A673 (cell line): ENCODE measurements at regions not wholly inside any gene's neighbourhood (a gene's known extent, or its start where the extent isn't known, plus 50 kb on each side); places are given as distances from the start of the nearest gene placed in this dataset.
"Not testable (repeated sequence)": the region's sequence is repeated elsewhere in the genome, so short reads cannot be mapped to it uniquely, and the experiment has no call there.

Source experiments
- BruUV-seq: library from RNA; stranded (reverse); fragments of 400-500 nt; replicated peaks from 2 replicates; lab custom pipeline; 2021; lab: Mats Ljungman, UMichigan
- CTCF ChIA-PET: fragments of 300-600 bp; sonication (Branson Sonifier 250); formaldehyde crosslinking; loops from one replicate; lab custom pipeline; 2022; ENCODE audit warnings: antibody characterized with exemption; lab: Charles Lee
- POLR2A ChIA-PET: fragments of 300-600 bp; sonication (Branson Sonifier 250); formaldehyde crosslinking; loops from one replicate; lab custom pipeline; 2022; ENCODE audit warnings: antibody characterized with exemption; ENCODE audit not compliant: low non-redundant PET; lab: Charles Lee
- DNase-seq: peaks from one replicate; pipeline ENCODE4 v3.0.0-alpha.2; 2015; ENCODE audit warnings: low spot score
- H3K27ac ChIP-seq: fragments of 200-600 bp; sonication (generic); 2 replicates; pipeline ENCODE4 v1.5.1; 2016; ENCODE audit warnings: mixed run types, low read depth, mild to moderate bottlenecking, mixed read lengths, antibody characterized with exemption, low read length; ENCODE audit not compliant: poor library complexity, severe bottlenecking
- H3K27me3 ChIP-seq: fragments of 200-600 bp; sonication (generic); replicated peaks from 2 replicates; pipeline ENCODE4 v1.6.1; 2017; ENCODE audit warnings: mixed run types, low read depth, mild to moderate bottlenecking, mixed read lengths, antibody characterized with exemption, low read length; ENCODE audit not compliant: insufficient read depth, poor library complexity
- H3K36me3 ChIP-seq: fragments of 200-600 bp; sonication (generic); 2 replicates; pipeline ENCODE4 v1.6.1; 2016; ENCODE audit warnings: mixed run types, mild to moderate bottlenecking, mixed read lengths, antibody characterized with exemption, low read length; ENCODE audit not compliant: insufficient read depth, poor library complexity, severe bottlenecking
- H3K4me1 ChIP-seq: fragments of 200-600 bp; sonication (generic); 2 replicates; pipeline ENCODE4 v1.6.1; 2017; ENCODE audit warnings: mixed run types, mild to moderate bottlenecking, mixed read lengths, antibody characterized with exemption, low read length; ENCODE audit not compliant: insufficient read depth, poor library complexity, severe bottlenecking
- H3K4me3 ChIP-seq: fragments of 200-600 bp; sonication (generic); 2 replicates; pipeline ENCODE4 v1.5.1; 2016; ENCODE audit warnings: low read depth, mixed run types, mild to moderate bottlenecking, mixed read lengths, low read length; ENCODE audit not compliant: poor library complexity, severe bottlenecking
- H3K9me3 ChIP-seq: fragments of 200-600 bp; sonication (generic); 2 replicates; pipeline ENCODE4 v1.6.1; 2016; ENCODE audit warnings: mixed run types, low read depth, mild to moderate bottlenecking, mixed read lengths, antibody characterized with exemption, low read length; ENCODE audit not compliant: poor library complexity, severe bottlenecking
- CTCF ChIP-seq: fragments of 300-800, 200-600 bp; sonication (generic); conservative IDR thresholded peaks from 2 replicates; pipeline ENCODE4 v1.5.1; 2017; ENCODE audit warnings: low read depth, mild to moderate bottlenecking, antibody characterized with exemption, low read length, moderate library complexity, mixed read lengths
- EZH2 ChIP-seq: fragments of 200-600 bp; sonication (generic); IDR thresholded peaks from 2 replicates; pipeline ENCODE4 v1.6.1; 2017; ENCODE audit warnings: borderline replicate concordance, low read depth, mild to moderate bottlenecking, mixed read lengths, antibody characterized with exemption, low read length; ENCODE audit not compliant: poor library complexity, severe bottlenecking
- intact Hi-C: fragments of 100-400 bp; cut with micrococcal nuclease; formaldehyde crosslinking; loops from one replicate; pipeline ENCODE4 v1.10.0; 2022; ENCODE audit not compliant: unreplicated experiment

GRCh38 chrX:10697616-10698317, 77.4 kb upstream of the MID1 start:
- Histone ChIP-seq H3K27ac (no peak overlapping the region), H3K27me3 (no peaks in the 10 kb centered on the region), H3K9me3 (no peaks in the 10 kb centered on the region), H3K4me1 (no peaks in the 10 kb centered on the region), H3K4me3 (no peak overlapping the region), H3K36me3 (no peaks in the 10 kb centered on the region)
- BruUV-seq = no TSS peak
- no peak for DNase-seq
- POLR2A ChIA-PET = no interaction called here
- CTCF ChIA-PET = no interaction called here
- TF ChIP-seq EZH2 = no peak
- no peak for TF ChIP-seq CTCF
- intact Hi-C loops = no loop called here

GRCh38 chrX:10698318-10698640, 77.9 kb upstream of the MID1 start:
- ChIA-PET POLR2A (no interaction called here), CTCF (no interaction called here)
- H3K4me1 ChIP-seq = no peaks in the 10 kb centered on the region
- H3K4me3 ChIP-seq = no peak overlapping the region
- no TSS peak for BruUV-seq
- TF ChIP-seq CTCF (no peak), EZH2 (no peak)
- no peaks in the 10 kb centered on the region for H3K36me3 ChIP-seq
- H3K27ac ChIP-seq = no peak overlapping the region
- DNase-seq = no peak
- H3K27me3 ChIP-seq = no peaks in the 10 kb centered on the region
- H3K9me3 ChIP-seq = no peaks in the 10 kb centered on the region
- intact Hi-C loops = no loop called here

DNA sequence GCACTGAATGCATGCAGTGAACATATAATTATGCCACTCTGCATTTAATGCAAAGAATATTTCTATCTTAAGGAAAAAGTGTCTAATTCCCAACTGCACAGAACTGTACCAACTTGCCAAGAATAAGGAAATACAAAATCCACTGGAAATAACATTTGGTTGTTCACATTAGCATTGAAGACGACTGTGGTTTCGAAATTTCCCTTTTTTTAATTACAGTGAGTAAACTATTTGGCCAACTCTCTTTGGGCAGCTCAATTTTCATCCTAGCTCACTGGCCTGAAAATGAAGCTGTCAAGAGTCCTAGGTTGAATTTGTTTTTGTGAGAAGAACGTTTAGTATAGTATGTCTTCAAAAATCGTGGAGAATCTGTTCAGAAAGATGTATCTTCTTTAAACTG, 81.6 kb upstream of the MID1 start:
- H3K36me3 ChIP-seq = no peaks in the 10 kb centered on the region
- POLR2A ChIA-PET = no interaction called here
- TF ChIP-seq EZH2 = no peak
- no peak for TF ChIP-seq CTCF
- no TSS peak for BruUV-seq
- no peak overlapping the region for H3K27ac ChIP-seq
- CTCF ChIA-PET = no interaction called here
- H3K9me3 ChIP-seq = no peaks in the 10 kb centered on the region
- no peak for DNase-seq
- no peaks in the 10 kb centered on the region for H3K27me3 ChIP-seq
- intact Hi-C loops = no loop called here
- H3K4me3 ChIP-seq = no peak overlapping the region
- no peaks in the 10 kb centered on the region for H3K4me1 ChIP-seq

GRCh38 chrX:10706342-10706741, 86.0 kb upstream of the MID1 start:
- DNase-seq, H3K36me3 ChIP-seq, H3K4me1 ChIP-seq, BruUV-seq, H3K27ac ChIP-seq, H3K27me3 ChIP-seq, CTCF ChIA-PET, intact Hi-C loops, H3K9me3 ChIP-seq, H3K4me3 ChIP-seq, POLR2A ChIA-PET: not testable (repeated sequence)
